Activated gamma-delta T cell (primary cell): ENCODE measurements at regions not wholly inside any gene's neighbourhood (a gene's known extent, or its start where the extent isn't known, plus 50 kb on each side); places are given as distances from the start of the nearest gene placed in this dataset.
"Not testable (repeated sequence)": the region's sequence is repeated elsewhere in the genome, so short reads cannot be mapped to it uniquely, and the experiment has no call there.

Source experiments
- DNase-seq: peaks from one replicate; lab custom pipeline; 2025; lab: John Stamatoyannopoulos, UW

DNA sequence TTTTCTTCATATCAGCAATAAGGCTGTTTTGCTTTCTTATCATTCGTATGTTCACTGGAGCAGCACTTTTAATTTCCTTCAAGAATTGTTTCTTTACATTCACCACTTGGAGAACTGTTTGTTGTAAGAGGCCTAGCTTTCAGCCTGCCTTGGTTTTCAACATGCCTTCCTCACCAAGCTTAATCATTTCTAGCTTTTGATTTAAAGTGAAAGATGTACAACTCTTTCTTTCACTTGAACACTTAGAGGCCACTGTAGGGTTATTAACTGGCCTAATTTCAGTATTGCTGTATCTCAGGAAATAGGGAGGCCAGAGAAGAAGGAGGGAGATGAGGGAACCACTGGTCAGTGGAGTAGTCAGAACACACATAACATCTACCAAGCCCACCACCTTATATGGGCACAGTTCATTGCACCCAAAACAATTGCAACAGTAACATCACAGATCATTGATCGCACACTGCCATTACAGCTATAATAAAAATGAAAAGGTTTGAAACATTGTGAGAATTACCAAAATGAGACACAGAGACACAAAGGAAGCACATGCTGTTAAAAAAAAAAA is 181.4 kb upstream of the TUBA3C start:
- DNase-seq: no peak

DNA sequence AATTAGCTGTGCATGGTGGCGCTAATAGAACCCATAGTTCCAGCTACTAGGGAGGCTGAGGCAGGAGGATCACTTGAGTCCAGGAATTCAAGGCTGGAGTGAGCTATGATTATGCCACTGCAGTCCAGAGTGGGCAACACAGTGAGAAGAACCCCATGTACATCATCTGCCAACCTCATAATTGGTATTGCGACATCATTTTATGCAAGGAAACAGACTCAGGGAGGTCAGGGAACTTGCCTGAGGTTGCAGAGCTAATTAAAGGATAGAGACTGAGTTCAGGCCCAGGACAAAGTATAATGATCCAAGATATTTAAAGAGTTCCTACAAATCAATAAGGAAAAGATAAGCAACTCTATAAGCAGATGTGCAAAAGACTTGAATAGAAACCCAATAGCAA is 178.1 kb upstream of the TUBA3C start:
- not testable (repeated sequence) for DNase-seq

- DNase-seq: no peak
Measured at GRCh38 chr13:19345916-19346422, 164.3 kb upstream of the TUBA3C start.

DNA sequence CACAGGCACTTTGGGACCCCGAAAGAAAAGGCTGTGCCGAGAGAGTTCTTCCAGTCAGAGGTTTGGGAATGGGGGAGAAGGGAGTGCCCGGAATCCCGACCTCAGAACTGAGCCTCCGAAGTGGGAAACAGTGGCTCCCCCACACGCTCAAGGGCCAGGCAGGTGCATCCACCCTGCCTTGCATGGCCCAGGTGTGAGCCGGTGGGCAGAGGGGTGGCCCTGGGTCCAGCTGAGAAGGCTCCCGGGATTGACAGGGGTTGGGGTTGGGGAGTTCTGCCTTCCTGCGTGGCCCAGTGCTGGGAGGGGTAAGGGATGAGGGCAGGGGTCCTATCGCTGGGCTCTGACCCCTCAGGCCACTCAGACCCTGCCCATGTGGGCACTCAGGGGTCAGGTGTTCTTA is 163.5 kb upstream of the TUBA3C start:
- DNase-seq: no peak

GRCh38 chr13:19344585-19345120 is 163.0 kb upstream of the TUBA3C start:
- peak; percentile 2 for DNase-seq

DNA sequence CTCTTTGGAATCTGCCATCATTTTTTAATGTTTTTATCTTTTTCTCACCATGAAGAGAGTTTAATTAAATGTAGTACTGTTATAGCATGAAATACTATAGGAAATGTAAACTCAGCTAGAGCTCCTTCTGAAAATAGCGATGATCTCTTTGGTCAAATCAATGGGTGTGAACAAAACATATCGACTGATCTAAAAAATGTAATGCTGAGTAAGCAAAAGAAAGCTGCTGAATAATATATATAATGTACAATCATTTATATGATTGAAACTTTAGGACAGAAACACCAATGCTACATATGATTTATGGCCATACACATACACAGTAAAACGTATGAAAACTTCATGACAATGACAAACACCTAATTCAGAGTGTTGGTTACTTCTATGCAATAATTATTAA is 150.8 kb upstream of the TUBA3C start:
- no peak for DNase-seq

GRCh38 chr13:19329365-19329764 is 147.7 kb upstream of the TUBA3C start:
- DNase-seq: no peak

DNA sequence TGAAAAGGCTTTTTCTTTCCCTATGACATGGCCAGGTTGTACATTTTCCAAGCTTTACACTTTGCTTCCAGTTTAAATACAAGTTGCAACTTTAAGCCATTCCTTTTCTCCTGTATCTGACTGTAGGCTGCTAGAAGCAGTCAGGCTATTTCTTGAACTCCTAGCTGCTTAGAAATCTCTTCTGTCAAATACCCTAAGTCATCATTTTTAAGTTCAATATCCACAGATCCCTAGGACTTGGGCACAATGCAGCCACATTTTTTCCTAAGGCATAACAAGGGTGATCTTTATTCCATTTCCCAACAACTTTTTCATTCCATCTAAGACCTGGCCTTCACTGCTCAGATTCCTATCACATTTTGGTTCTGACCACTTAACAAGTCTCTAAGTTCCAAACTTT is 142.7 kb upstream of the TUBA3C start:
- no peak for DNase-seq

DNA sequence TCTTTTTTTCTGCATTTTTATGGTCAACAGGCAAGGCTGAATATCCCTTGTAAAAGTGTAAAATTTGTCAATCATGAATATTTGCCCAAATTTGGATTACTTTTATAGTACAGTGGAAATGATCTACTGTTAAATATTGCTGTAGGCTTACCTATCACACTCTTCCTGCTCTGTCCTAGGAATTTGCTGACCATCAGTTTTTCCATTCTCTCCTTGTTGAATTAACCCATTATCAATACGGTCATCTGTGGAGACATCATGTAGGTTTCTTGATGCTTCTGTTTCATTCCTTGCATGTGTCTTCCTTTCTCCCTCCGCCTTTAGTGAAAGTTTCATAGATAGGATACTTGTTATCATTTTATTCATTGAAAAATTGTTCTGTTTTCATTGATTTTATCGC is 139.6 kb upstream of the TUBA3C start:
- no peak for DNase-seq

DNA sequence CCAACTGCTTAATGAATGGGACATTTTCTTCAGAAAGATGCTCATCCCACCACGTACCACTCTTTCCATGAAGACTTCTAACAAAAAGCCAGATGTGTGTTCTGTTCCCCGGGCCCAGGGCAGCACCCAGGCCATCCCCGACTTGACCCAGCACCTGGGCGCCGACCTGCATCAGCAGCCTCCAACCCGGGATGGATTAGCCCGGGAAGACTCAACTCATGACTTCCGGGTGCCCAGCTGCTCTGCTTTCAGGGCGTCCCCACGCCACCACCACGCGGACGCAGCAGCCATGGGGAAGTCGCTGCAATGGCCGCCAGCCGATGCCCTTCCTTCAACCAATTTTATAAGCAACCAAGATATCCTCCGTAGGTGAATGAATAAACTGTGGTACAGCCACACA is 123.8 kb upstream of the TUBA3C start:
- peak; percentile 2 for DNase-seq

GRCh38 chr13:19289180-19289579 is 107.6 kb upstream of the TUBA3C start:
- no peak for DNase-seq

DNA sequence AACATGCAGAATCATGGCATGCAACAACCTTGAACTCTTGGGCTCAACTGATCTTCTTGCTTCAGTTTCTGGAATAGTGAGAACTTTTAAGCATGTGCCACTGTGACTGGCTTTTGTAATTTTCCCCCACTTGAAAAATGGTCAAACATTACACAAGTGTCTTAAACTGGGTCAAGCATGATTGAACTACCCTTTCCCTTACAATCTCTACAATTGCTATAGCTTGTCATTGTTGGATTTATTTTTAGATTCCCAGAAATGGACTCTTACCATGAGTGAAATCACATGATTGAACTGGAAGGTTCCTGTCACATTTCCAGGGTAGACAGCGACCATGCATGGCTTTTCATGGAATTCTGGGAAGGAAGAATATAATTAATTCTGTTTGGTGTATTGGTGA is 102.2 kb upstream of the TUBA3C start:
- no peak for DNase-seq

GRCh38 chr13:19268331-19268730 is 86.7 kb upstream of the TUBA3C start:
- DNase-seq: no peak

DNA sequence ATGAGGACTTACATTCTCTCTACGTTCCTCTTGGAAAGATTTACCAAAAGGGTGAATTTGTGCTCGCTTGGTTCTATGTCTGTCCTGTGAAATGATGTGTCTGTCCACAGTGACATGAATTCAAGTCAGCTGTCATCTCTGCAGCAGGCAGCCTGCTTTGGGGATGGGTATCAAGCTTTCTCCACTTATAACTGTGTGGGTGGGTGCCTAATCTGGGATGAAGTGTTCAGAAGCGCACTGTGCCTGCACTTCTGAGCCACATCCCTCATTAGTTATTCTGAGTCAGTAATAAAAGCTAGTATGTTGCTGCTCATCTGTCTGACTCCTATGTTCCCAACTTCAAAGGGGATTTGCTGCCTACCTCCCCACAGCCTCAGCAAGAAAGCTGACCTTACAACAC is 86.1 kb upstream of the TUBA3C start:
- no peak for DNase-seq

DNA sequence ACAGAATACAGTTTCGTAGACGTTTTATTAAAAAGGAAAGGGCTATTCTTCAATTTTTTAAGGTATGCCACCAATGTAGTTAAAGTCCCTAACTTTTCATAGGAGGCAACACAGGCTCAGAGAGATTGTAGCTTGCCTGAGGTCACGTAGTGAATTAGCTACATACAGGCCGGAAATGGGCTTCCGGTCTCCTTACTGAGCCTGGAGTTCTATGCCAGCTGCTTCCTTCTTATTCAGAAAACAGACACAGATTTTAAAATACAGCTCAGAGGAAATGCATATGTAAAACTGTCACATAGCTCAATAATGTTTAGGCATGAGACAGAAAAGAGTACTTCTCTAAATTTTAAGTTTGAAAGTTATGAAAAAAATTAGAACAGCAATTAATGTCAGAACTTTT is 85.4 kb upstream of the TUBA3C start:
- DNase-seq: no peak

DNA sequence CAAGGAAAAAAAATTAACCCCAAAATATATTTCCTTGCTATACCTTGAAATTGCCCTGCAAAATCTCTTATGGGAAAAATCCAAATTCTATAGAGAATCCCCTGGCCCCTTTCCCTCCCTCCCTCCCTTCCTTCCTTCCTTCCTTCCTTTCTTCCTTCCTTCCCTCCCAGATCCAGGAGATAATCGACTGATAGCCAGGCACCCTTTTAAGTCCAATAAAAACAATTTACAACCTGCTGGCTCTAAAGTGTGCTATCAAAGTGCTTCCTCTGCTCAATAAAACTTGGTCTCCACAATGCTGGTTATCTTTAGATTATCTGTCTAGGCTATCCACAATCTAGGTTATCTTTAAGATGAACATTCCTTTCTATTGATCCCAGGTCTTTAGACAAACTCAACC is 83.1 kb upstream of the TUBA3C start:
- no peak for DNase-seq

- DNase-seq: no peak
Measured at GRCh38 chr13:19252381-19252780, 70.8 kb upstream of the TUBA3C start.

DNA sequence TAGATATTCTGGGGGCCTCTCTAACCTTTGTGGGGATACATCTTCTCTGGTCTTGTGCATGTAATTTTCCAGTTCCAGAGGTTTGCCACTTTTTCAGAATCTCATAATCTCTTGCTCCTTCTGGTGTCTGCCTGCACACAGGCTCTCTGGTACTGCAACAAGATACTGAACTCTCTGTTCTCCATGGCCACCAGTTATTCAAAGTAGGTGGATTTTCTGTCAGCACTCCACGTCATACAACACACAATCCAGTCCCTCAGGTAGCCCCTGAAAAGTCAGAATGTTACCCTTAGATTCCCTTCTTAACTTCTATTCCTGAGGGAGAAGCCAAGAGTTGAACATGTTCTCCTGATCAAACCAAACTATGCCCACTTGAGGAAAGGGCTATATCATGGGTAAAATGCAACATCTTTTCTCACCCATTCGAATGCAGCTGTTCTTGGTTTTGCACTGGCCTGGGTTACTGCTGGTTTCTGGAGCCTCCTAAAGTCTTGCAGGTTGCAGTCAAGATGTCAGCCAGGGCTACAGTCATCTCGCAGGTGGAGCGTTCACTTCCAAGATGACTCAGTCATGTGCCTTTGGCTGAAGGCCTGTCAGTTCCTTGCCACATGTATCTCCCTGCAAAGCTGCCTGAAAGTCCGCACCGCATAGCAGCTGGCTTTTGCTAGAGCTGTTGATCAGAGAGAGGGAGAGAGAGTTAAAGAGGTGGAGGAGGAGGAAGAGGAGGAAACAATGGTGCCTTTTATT is 57.7 kb upstream of the TUBA3C start:
- no peak for DNase-seq
